GM12878 (cell line): ENCODE measurements at regions not wholly inside any gene's neighbourhood (a gene's known extent, or its start where the extent isn't known, plus 50 kb on each side); places are given as distances from the start of the nearest gene placed in this dataset.

Experiments used
- BMI1 ChIP-seq: fragments of 450-650 bp; IDR thresholded peaks from 2 replicates; pipeline ENCODE4 v1.6.1; 2016; ENCODE audit warnings: mild to moderate bottlenecking, moderate library complexity, borderline replicate concordance
- CBFB ChIP-seq: IDR thresholded peaks from 2 replicates; pipeline ENCODE4 v1.6.1; 2016; ENCODE audit warnings: antibody characterized with exemption, low read depth
- CEBPZ ChIP-seq: fragments of 150-350 bp; IDR thresholded peaks from 2 replicates; pipeline ENCODE4 v1.6.1; 2016; ENCODE audit warnings: low read depth, low read length
- CHD4 ChIP-seq: fragments of 200-600 bp; sonication (generic); IDR thresholded peaks from 2 replicates; pipeline ENCODE4 v1.6.1; 2016; ENCODE audit warnings: mild to moderate bottlenecking
- E2F4 ChIP-seq: IDR thresholded peaks from 2 replicates; pipeline ENCODE4 v1.6.1; 2012; ENCODE audit warnings: low read depth, low read length, improper control_type of control experiment
- FOXK2 ChIP-seq: fragments of 450-650 bp; IDR thresholded peaks from 2 replicates; pipeline ENCODE4 v1.6.1; 2017; ENCODE audit warnings: mild to moderate bottlenecking, moderate library complexity
- GABPA ChIP-seq: IDR thresholded peaks from 2 replicates; pipeline ENCODE4 v1.6.1; 2014; ENCODE audit warnings: antibody characterized with exemption, low read depth, mild to moderate bottlenecking, inconsistent platforms
- JUND ChIP-seq: IDR thresholded peaks from 2 replicates; pipeline ENCODE4 v1.6.1; 2012; ENCODE audit warnings: low read depth, mild to moderate bottlenecking, low read length, improper control_type of control experiment, moderate library complexity
- KLF5 ChIP-seq: fragments of 450-650 bp; IDR thresholded peaks from 2 replicates; pipeline ENCODE4 v1.6.1; 2014; ENCODE audit warnings: mild to moderate bottlenecking; ENCODE audit not compliant: partially characterized antibody
- MAX ChIP-seq: IDR thresholded peaks from 2 replicates; pipeline ENCODE4 v1.6.1; 2012; ENCODE audit warnings: low read depth, low read length, improper control_type of control experiment
- MTA3 ChIP-seq: IDR thresholded peaks from 2 replicates; pipeline ENCODE4 v1.6.1; 2012; ENCODE audit warnings: low read length, inconsistent platforms, borderline replicate concordance
- MXI1 ChIP-seq: fragments of 150-350 bp; IDR thresholded peaks from 2 replicates; pipeline ENCODE4 v1.6.1; 2011; ENCODE audit warnings: low read depth, mild to moderate bottlenecking, inconsistent platforms, low read length, improper control_type of control experiment
- NFYB ChIP-seq: IDR thresholded peaks from 2 replicates; pipeline ENCODE4 v1.6.1; 2011; ENCODE audit warnings: low read depth, mild to moderate bottlenecking, low read length, improper control_type of control experiment, moderate library complexity; ENCODE audit not compliant: insufficient read depth
- NKRF ChIP-seq: fragments of 450-650 bp; conservative IDR thresholded peaks from 2 replicates; pipeline ENCODE4 v1.6.1; 2017; ENCODE audit warnings: mild to moderate bottlenecking, moderate library complexity
- NR2C1 ChIP-seq: fragments of 450-650 bp; IDR thresholded peaks from 2 replicates; pipeline ENCODE4 v1.6.1; 2017; ENCODE audit warnings: antibody characterized with exemption, mild to moderate bottlenecking, moderate library complexity
- NR2F1 ChIP-seq: fragments of 450-650 bp; conservative IDR thresholded peaks from 2 replicates; pipeline ENCODE4 v1.6.1; 2017; ENCODE audit warnings: mild to moderate bottlenecking
- SMAD1 ChIP-seq: fragments of 450-650 bp; IDR thresholded peaks from 2 replicates; pipeline ENCODE4 v1.6.1; 2018; ENCODE audit warnings: mild to moderate bottlenecking, low read depth; ENCODE audit not compliant: partially characterized antibody
- SREBF2 ChIP-seq: IDR thresholded peaks from 2 replicates; pipeline ENCODE4 v1.6.1; 2012; ENCODE audit warnings: mild to moderate bottlenecking, low read length
- STAT3 ChIP-seq: IDR thresholded peaks from 2 replicates; pipeline ENCODE4 v1.6.1; 2011; ENCODE audit warnings: low read depth, low read length, improper control_type of control experiment
- TAF1 ChIP-seq: IDR thresholded peaks from 2 replicates; pipeline ENCODE4 v1.6.1; 2011; ENCODE audit warnings: mild to moderate bottlenecking, low read depth, low read length, borderline replicate concordance
- ZBTB4 ChIP-seq: fragments of 450-650 bp; formaldehyde crosslinking; IDR thresholded peaks from 2 replicates; pipeline ENCODE4 v1.4.0; 2022; ENCODE audit warnings: mild to moderate bottlenecking, moderate library complexity
- ZNF384 ChIP-seq: IDR thresholded peaks from 2 replicates; pipeline ENCODE4 v1.6.1; 2012; ENCODE audit warnings: low read depth, mild to moderate bottlenecking, low read length, improper control_type of control experiment, borderline replicate concordance

- no peak for TF ChIP-seq CHD4
- no peak for TF ChIP-seq GABPA
- no peak for TF ChIP-seq TAF1
- no peak for TF ChIP-seq SREBF2
- TF ChIP-seq BMI1, result no peak
- no peak for TF ChIP-seq NFYB
- TF ChIP-seq CEBPZ, result no peak
- no peak for TF ChIP-seq JUND
- TF ChIP-seq NR2F1, result no peak
- no peak for TF ChIP-seq MTA3
- TF ChIP-seq SMAD1, result no peak
- no peak for TF ChIP-seq NR2C1
- TF ChIP-seq STAT3, result no peak
- no peak for TF ChIP-seq ZNF384
- no peak for TF ChIP-seq FOXK2
- TF ChIP-seq CBFB, result no peak
- no peak for TF ChIP-seq MAX
- no peak for TF ChIP-seq ZBTB4
- no peak for TF ChIP-seq NKRF
- 0 out of 2 replicates have a peak, but pooled peaks have one; percentile 18 for TF ChIP-seq MXI1
- TF ChIP-seq E2F4, result no peak
- no peak for TF ChIP-seq KLF5
These were observed 51.6 kb upstream of the XCR1 start (continued) for GRCh38 chr3:46078712-46079400.
